Lung (tissue), 11 donors: ENCODE measurements at regions not wholly inside any gene's neighbourhood (a gene's known extent, or its start where the extent isn't known, plus 50 kb on each side); places are given as distances from the start of the nearest gene placed in this dataset.
"Not testable (repeated sequence)": the region's sequence is repeated elsewhere in the genome, so short reads cannot be mapped to it uniquely, and the experiment has no call there.

Experiments used
- ATAC-seq: fragments of 200-7000 bp; cut with Tn5 transposase; one replicate; pipeline ENCODE4 v1.9.1; 2020; ENCODE audit warnings: moderate number of reproducible peaks; ENCODE audit not compliant: insufficient read depth, low FRiP score
- DNase-seq, 3 donors: peaks; one replicate each; pipeline ENCODE4 v3.0.0-alpha.2; 2013 to 2017
- H3K27ac ChIP-seq, 2 donors: one replicate each; pipeline ENCODE4 v1.5.1; 2013; ENCODE audit warnings: mild to moderate bottlenecking in 2 of 2, moderate library complexity in 2 of 2, control low read depth in 1 of 2, inconsistent platforms in 1 of 2, low read depth in 1 of 2, low read length in 1 of 2
- H3K27me3 ChIP-seq, 3 donors: one replicate each; pipeline ENCODE4 v1.5.1; 2013; ENCODE audit warnings: low read length in 2 of 3; ENCODE audit not compliant: control insufficient read depth in 3 of 3, insufficient read depth in 3 of 3
- H3K36me3 ChIP-seq, 4 donors: one replicate each; pipeline ENCODE4 v1.5.1; 2013; ENCODE audit warnings: low read length in 4 of 4, mild to moderate bottlenecking in 1 of 4, moderate library complexity in 1 of 4; ENCODE audit not compliant: control insufficient read depth in 4 of 4, insufficient read depth in 4 of 4
- H3K4me1 ChIP-seq, 5 donors: one replicate each; pipeline ENCODE4 v1.5.1; 2013; ENCODE audit warnings: low read length in 5 of 5, mild to moderate bottlenecking in 2 of 5, moderate library complexity in 1 of 5; ENCODE audit not compliant: control insufficient read depth in 5 of 5, insufficient read depth in 5 of 5
- H3K4me3 ChIP-seq: one replicate; pipeline ENCODE4 v1.5.1; 2013; ENCODE audit warnings: mild to moderate bottlenecking, control low read depth, moderate library complexity
- H3K9ac ChIP-seq, 2 donors: one replicate each; pipeline ENCODE4 v1.5.1; 2013; ENCODE audit warnings: low read length in 2 of 2, control low read depth in 1 of 2; ENCODE audit not compliant: insufficient read depth in 1 of 2
- H3K9me3 ChIP-seq, 4 donors: one replicate each; pipeline ENCODE4 v1.5.1; 2013; ENCODE audit warnings: low read length in 3 of 4, mild to moderate bottlenecking in 1 of 4, moderate library complexity in 1 of 4; ENCODE audit not compliant: control insufficient read depth in 4 of 4, insufficient read depth in 3 of 4
- WGBS, 2 donors: extraction: QIAGEN DNeasy Blood & Tissue Kit; methylation state at CpG; one replicate each; pipeline ENCODE4 v1.1.7; 2013; 5-methylcytosine and 5-hydroxymethylcytosine counted together
- TF ChIP-seq, protein P1 (sequence below): IDR thresholded peaks from 2 replicates; pipeline ENCODE4 v1.5.1; 2012; ENCODE audit warnings: mild to moderate bottlenecking; ENCODE audit errors: control extremely low read depth, extremely low read depth
- donor health status: control.
- donor health status: control.
- donor health status: Bipolar disorder and iron deficiency.
- donor health status: healthy.
- donor health status: DM: yes; HTN: yes; CAD: no.

DNA sequence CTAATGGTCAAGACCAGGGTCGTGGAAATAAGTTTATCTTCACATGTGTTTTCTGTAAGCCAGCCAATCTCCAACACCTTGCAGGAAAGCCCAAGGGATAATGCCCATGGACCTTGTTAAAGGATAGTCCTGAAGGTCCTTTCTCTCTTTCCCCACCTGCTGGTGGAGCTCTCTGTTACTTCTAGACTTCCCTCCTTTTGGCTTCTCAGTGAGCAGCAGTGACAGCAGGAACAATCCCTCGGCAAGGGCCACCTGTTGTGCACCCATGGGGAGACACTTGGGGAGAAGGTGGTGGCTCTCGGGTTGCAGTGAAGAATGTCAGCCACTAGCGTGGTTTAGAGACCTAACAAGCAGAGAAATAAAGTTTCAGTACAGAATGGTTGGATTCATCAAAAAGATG is 84.0 kb upstream of the OSBPL11 start:
- Histone ChIP-seq H3K4me3 (no peak overlapping the region), H3K27me3 (no peaks in the 10 kb centered on the region), H3K36me3 (no peaks in the 10 kb centered on the region), H3K27ac (no peak overlapping the region), H3K9ac (no peak overlapping the region), H3K4me1 (peaks cover 0 to 3% (median 2%) of the 10 kb centered on the region in 5 donors), H3K9me3 (no peaks in the 10 kb centered on the region)
- DNase-seq (no peak), ATAC-seq (no peak)
- 85 to 86% methylated on average over 4 of the region's 4 CpGs for WGBS, 2 donors
- TF ChIP-seq, protein P1, sequence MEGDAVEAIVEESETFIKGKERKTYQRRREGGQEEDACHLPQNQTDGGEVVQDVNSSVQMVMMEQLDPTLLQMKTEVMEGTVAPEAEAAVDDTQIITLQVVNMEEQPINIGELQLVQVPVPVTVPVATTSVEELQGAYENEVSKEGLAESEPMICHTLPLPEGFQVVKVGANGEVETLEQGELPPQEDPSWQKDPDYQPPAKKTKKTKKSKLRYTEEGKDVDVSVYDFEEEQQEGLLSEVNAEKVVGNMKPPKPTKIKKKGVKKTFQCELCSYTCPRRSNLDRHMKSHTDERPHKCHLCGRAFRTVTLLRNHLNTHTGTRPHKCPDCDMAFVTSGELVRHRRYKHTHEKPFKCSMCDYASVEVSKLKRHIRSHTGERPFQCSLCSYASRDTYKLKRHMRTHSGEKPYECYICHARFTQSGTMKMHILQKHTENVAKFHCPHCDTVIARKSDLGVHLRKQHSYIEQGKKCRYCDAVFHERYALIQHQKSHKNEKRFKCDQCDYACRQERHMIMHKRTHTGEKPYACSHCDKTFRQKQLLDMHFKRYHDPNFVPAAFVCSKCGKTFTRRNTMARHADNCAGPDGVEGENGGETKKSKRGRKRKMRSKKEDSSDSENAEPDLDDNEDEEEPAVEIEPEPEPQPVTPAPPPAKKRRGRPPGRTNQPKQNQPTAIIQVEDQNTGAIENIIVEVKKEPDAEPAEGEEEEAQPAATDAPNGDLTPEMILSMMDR = no peak

DNA sequence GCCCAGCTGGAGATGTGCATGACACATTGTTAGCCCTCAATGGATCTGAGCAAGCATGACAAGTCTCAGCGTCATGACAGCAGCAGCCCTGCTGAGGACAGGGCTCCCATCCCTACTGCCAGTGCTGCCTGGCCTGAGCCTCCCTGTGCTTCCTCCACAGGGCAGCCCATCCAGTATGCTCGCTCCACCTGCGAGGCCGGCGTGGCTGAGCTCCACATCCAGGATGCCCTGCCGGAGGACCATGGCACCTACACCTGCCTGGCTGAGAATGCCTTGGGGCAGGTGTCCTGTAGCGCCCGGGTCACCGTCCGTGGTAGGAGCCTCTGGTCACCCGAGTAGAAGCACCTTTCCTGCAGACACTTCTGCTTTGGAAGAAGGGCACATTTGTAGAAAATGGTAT is 85.8 kb upstream of the OSBPL11 start:
- H3K27ac ChIP-seq = no peak overlapping the region
- DNase-seq (peak in 1 of 3 donors; percentile 9), ATAC-seq (no peak)
- no peak overlapping the region for H3K9ac ChIP-seq
- WGBS, 2 donors = 92 to 94% methylated on average over 11 of the region's 11 CpGs
- H3K36me3 ChIP-seq = no peaks in the 10 kb centered on the region
- H3K4me1 ChIP-seq = peaks cover 0 to 3% (median 2%) of the 10 kb centered on the region in 5 donors
- H3K27me3 ChIP-seq = no peaks in the 10 kb centered on the region
- no peaks in the 10 kb centered on the region for H3K9me3 ChIP-seq
- H3K4me3 ChIP-seq = no peak overlapping the region
- TF ChIP-seq, protein P1 = no peak

GRCh38 chr3:125681906-125682305 is 86.6 kb upstream of the OSBPL11 start:
- not testable (repeated sequence) for H3K36me3 ChIP-seq, ATAC-seq, H3K4me1 ChIP-seq, DNase-seq, H3K9me3 ChIP-seq, H3K27ac ChIP-seq, H3K4me3 ChIP-seq, H3K27me3 ChIP-seq, H3K9ac ChIP-seq
- 88 to 89% methylated on average over 5 of the region's 5 CpGs for WGBS, 2 donors

- ATAC-seq = peak; percentile 43
- not testable (repeated sequence) for H3K9me3 ChIP-seq, H3K27ac ChIP-seq, H3K9ac ChIP-seq, H3K27me3 ChIP-seq, H3K36me3 ChIP-seq, H3K4me3 ChIP-seq, H3K4me1 ChIP-seq
- 30 to 45% methylated on average over 4 of the region's 4 CpGs for WGBS, 2 donors
- DNase-seq = peak in 1 of 3 donors; percentile 28
Observed at GRCh38 chr3:125682610-125683009, 87.3 kb upstream of the OSBPL11 start.
